Keratinocyte (primary cell): ENCODE measurements at regions not wholly inside any gene's neighbourhood (a gene's known extent, or its start where the extent isn't known, plus 50 kb on each side); places are given as distances from the start of the nearest gene placed in this dataset.

Experiments
- DNase-seq: peaks from one replicate; pipeline ENCODE4 v3.0.0-alpha.2; 2011; ENCODE audit warnings: low read depth, missing footprints, low spot score
- FAIRE-seq: peaks from 2 replicates; lab custom pipeline; 2011; peaks lifted over from hg19 to GRCh38; lab: Jason Lieb, UNC
- H2AFZ ChIP-seq: 2 replicates; pipeline ENCODE4 v1.6.0; 2012; ENCODE audit warnings: low read length, control low read depth, inconsistent platforms; ENCODE audit not compliant: control insufficient read depth
- H3K27ac ChIP-seq: 2 replicates; pipeline ENCODE4 v1.5.1; 2011; ENCODE audit warnings: low read length; ENCODE audit not compliant: control insufficient read depth, insufficient read depth
- H3K27me3 ChIP-seq: 3 replicates; pipeline ENCODE4 v1.6.0; 2011; ENCODE audit warnings: low read length; ENCODE audit not compliant: control insufficient read depth, insufficient read depth; ENCODE audit errors: extremely low read depth
- H3K36me3 ChIP-seq, 2 experiments: 2 replicates in 1 of 2; 3 replicates in 1 of 2; pipeline ENCODE4 v1.5.1; 2011; ENCODE audit warnings: low read length in 2 of 2, mild to moderate bottlenecking in 1 of 2; ENCODE audit not compliant: control insufficient read depth in 2 of 2, insufficient read depth in 2 of 2; ENCODE audit errors: extremely low read depth in 1 of 2
- H3K4me1 ChIP-seq: 3 replicates; pipeline ENCODE4 v1.5.1; 2011; ENCODE audit warnings: low read length; ENCODE audit not compliant: control insufficient read depth, insufficient read depth; ENCODE audit errors: extremely low read depth
- H3K4me2 ChIP-seq: 3 replicates; pipeline ENCODE4 v1.6.0; 2011; ENCODE audit warnings: low read depth, low read length; ENCODE audit not compliant: control insufficient read depth, insufficient read depth; ENCODE audit errors: extremely low read depth
- H3K4me3 ChIP-seq, 3 experiments: fragments of 200-600 bp in 1 of 3; sonication (generic) in 1 of 3; 2 replicates in 2 of 3; 3 replicates in 1 of 3; pipeline ENCODE4 v1.5.1; 2011 to 2016; ENCODE audit warnings: low read length in 3 of 3, mild to moderate bottlenecking in 3 of 3, control low read depth in 2 of 3, inconsistent platforms in 1 of 3, low read depth in 1 of 3, mixed read lengths in 1 of 3, mixed run types in 1 of 3, moderate library complexity in 1 of 3; ENCODE audit not compliant: control insufficient read depth in 2 of 3, insufficient read depth in 2 of 3; ENCODE audit errors: extremely low read depth in 1 of 3
- H3K79me2 ChIP-seq: 2 replicates; pipeline ENCODE4 v1.6.0; 2012; ENCODE audit warnings: low read length; ENCODE audit not compliant: control insufficient read depth, insufficient read depth
- H3K9ac ChIP-seq: 3 replicates; pipeline ENCODE4 v1.6.0; 2011; ENCODE audit warnings: low read length; ENCODE audit not compliant: control insufficient read depth, insufficient read depth; ENCODE audit errors: extremely low read depth
- H3K9me1 ChIP-seq: 3 replicates; pipeline ENCODE4 v1.6.0; 2011; ENCODE audit warnings: low read length; ENCODE audit not compliant: control insufficient read depth, insufficient read depth; ENCODE audit errors: extremely low read depth
- H3K9me3 ChIP-seq: 2 replicates; pipeline ENCODE4 v1.5.1; 2012; ENCODE audit warnings: low read depth, low read length; ENCODE audit not compliant: control insufficient read depth
- H4K20me1 ChIP-seq: 3 replicates; pipeline ENCODE4 v1.6.0; 2011; ENCODE audit warnings: low read length; ENCODE audit not compliant: control insufficient read depth, insufficient read depth; ENCODE audit errors: extremely low read depth
- CTCF ChIP-seq, 3 experiments: IDR thresholded peaks in 1 of 3; conservative IDR thresholded peaks in 1 of 3; optimal IDR thresholded peaks in 1 of 3; 2 replicates in 2 of 3; 3 replicates in 1 of 3; pipeline versions ENCODE3 to v1.5.1; 2011; ENCODE audit warnings: low read length in 3 of 3, mild to moderate bottlenecking in 3 of 3, moderate library complexity in 2 of 3, control low read depth in 1 of 3, inconsistent platforms in 1 of 3; ENCODE audit not compliant: insufficient read depth in 2 of 3; ENCODE audit errors: extremely low read depth in 1 of 3
- EZH2 ChIP-seq: IDR thresholded peaks from one replicate; pipeline ENCODE4 v1.6.1; 2012; ENCODE audit warnings: inconsistent platforms, mild to moderate bottlenecking, low read length, moderate library complexity
- dilution Hi-C: fragments of 300-500 bp; cut with MboI; formaldehyde crosslinking; loops from one replicate; pipeline ENCODE4 v1.7.0; 2020; ENCODE audit warnings: low sequenced_read_pairs; ENCODE audit not compliant: extremely low pct_ligation_motif_present

- no peaks in the 10 kb centered on the region for H3K79me2 ChIP-seq
- H2AFZ ChIP-seq = no peak overlapping the region
- TF ChIP-seq CTCF (optimal IDR thresholded peaks at IDR 0.05 in 1 of 3, IDR thresholded peaks at IDR 0.05 in 1 of 3, conservative IDR thresholded peaks at IDR 0.05 in 1 of 3; ENCODE audit: extremely low read depth in 1 of 3, insufficient read depth in 2 of 3, low read length in 3 of 3) = no peak
- no peak for TF ChIP-seq EZH2
- H3K9me1 ChIP-seq = no peaks in the 10 kb centered on the region
- no peaks in the 10 kb centered on the region for H4K20me1 ChIP-seq
- no peaks in the 10 kb centered on the region for H3K9me3 ChIP-seq
- dilution Hi-C loops = no loop called here
- H3K4me3 ChIP-seq = no peak overlapping the region
- DNase-seq (no peak), FAIRE-seq (no peak)
- H3K27ac ChIP-seq = no peak overlapping the region
- no peaks in the 10 kb centered on the region for H3K36me3 ChIP-seq
- H3K9ac ChIP-seq = no peak overlapping the region
- H3K27me3 ChIP-seq = no peaks in the 10 kb centered on the region
- no peak overlapping the region for H3K4me2 ChIP-seq
- H3K4me1 ChIP-seq = no peaks in the 10 kb centered on the region
Observed at GRCh38 chr1:215360758-215361157, 206.3 kb upstream of the KCTD3 start.

GRCh38 chr1:215375381-215375780 lies 191.7 kb upstream of the KCTD3 start:
- no peaks in the 10 kb centered on the region for H3K9me3 ChIP-seq
- no peak overlapping the region for H3K4me2 ChIP-seq
- H3K36me3 ChIP-seq = no peaks in the 10 kb centered on the region
- H3K4me1 ChIP-seq = no peaks in the 10 kb centered on the region
- H3K27ac ChIP-seq = no peak overlapping the region
- H3K79me2 ChIP-seq = no peaks in the 10 kb centered on the region
- FAIRE-seq (no peak), DNase-seq (no peak)
- H3K9me1 ChIP-seq = no peaks in the 10 kb centered on the region
- H3K27me3 ChIP-seq = no peaks in the 10 kb centered on the region
- no peak overlapping the region for H2AFZ ChIP-seq
- no peak overlapping the region for H3K9ac ChIP-seq
- no peak for TF ChIP-seq CTCF (optimal IDR thresholded peaks at IDR 0.05 in 1 of 3, IDR thresholded peaks at IDR 0.05 in 1 of 3, conservative IDR thresholded peaks at IDR 0.05 in 1 of 3; ENCODE audit: extremely low read depth in 1 of 3, insufficient read depth in 2 of 3, low read length in 3 of 3)
- TF ChIP-seq EZH2 = no peak
- no peak overlapping the region for H3K4me3 ChIP-seq
- H4K20me1 ChIP-seq = no peaks in the 10 kb centered on the region
- dilution Hi-C loops = no loop called here
